HCT116 (cell line): ENCODE measurements at regions not wholly inside any gene's neighbourhood (a gene's known extent, or its start where the extent isn't known, plus 50 kb on each side); places are given as distances from the start of the nearest gene placed in this dataset.

Experiments
- ATAC-seq: fragments of 200-7000 bp; cut with Tn5 transposase; 2 replicates; pipeline ENCODE4 v1.9.1; 2020; ENCODE audit warnings: mild to moderate bottlenecking, moderate library complexity
- BruUV-seq: library from RNA; stranded (reverse); fragments of 400-500 nt; replicated peaks from 2 replicates; lab custom pipeline; 2021; lab: Mats Ljungman, UMichigan
- CTCF ChIA-PET: fragments of 300-600 bp; sonication (Branson Sonifier 250); formaldehyde crosslinking; loops from one replicate; lab custom pipeline; 2021; ENCODE audit warnings: antibody characterized with exemption; lab: Charles Lee
- POLR2A ChIA-PET: fragments of 300-600, 350-600 bp; sonication (Branson Sonifier 250); formaldehyde crosslinking; loops from one replicate; lab custom pipeline; 2021; ENCODE audit warnings: antibody characterized with exemption; lab: Charles Lee
- RAD21 ChIA-PET, 2 experiments: fragments of 300-600 bp; sonication (Branson Sonifier 250); formaldehyde crosslinking; loops; one replicate each; lab custom pipeline; 2023; ENCODE audit warnings: low total read pairs in 2 of 2; ENCODE audit not compliant: uncharacterized antibody in 2 of 2, unreplicated experiment in 2 of 2, low non-redundant PET in 1 of 2; lab: Charles Lee
- DNase-seq: peaks from one replicate; pipeline ENCODE4 v3.0.0-alpha.2; 2010; ENCODE audit warnings: low read depth, low spot score
- H2AFZ ChIP-seq: fragments of 200-600 bp; shearing (Covaris generic), sonication (generic); 2 replicates; pipeline ENCODE4 v1.6.1; 2017; ENCODE audit warnings: low read depth, mixed run types, mixed read lengths, antibody characterized with exemption, low read length; ENCODE audit not compliant: poor library complexity, severe bottlenecking
- H3K27ac ChIP-seq: 2 replicates; pipeline ENCODE4 v1.5.1; 2012; ENCODE audit warnings: low read depth, low read length
- H3K27me3 ChIP-seq: fragments of 200-600 bp; sonication (generic); 2 replicates; pipeline ENCODE4 v1.6.1; 2016; ENCODE audit warnings: mixed run types, low read length, mixed read lengths; ENCODE audit not compliant: insufficient read depth
- H3K36me3 ChIP-seq, 2 experiments: fragments of 200-500 bp in 1 of 2; fragments of 200-600 bp in 1 of 2; sonication (Bioruptor generic) in 1 of 2; sonication (generic) in 1 of 2; 2 replicates each; pipeline versions ENCODE4 v1.5.1 to v1.6.1; 2014 to 2016; ENCODE audit warnings: low read length in 2 of 2, inconsistent platforms in 1 of 2, mixed read lengths in 1 of 2, mixed run types in 1 of 2; ENCODE audit not compliant: insufficient read depth in 2 of 2, control insufficient read depth in 1 of 2
- H3K4me1 ChIP-seq, 2 experiments: fragments of 200-600 bp in 1 of 2; sonication (generic) in 1 of 2; 2 replicates each; pipeline versions ENCODE4 v1.5.1 to v1.6.1; 2012 to 2017; ENCODE audit warnings: low read length in 2 of 2, inconsistent platforms in 1 of 2, mild to moderate bottlenecking in 1 of 2, mixed read lengths in 1 of 2, mixed run types in 1 of 2, moderate library complexity in 1 of 2; ENCODE audit not compliant: insufficient read depth in 2 of 2, control insufficient read depth in 1 of 2
- H3K4me2 ChIP-seq: fragments of 200-600 bp; sonication (generic); 2 replicates; pipeline ENCODE4 v1.6.1; 2017; ENCODE audit warnings: mixed run types, low read length, mixed read lengths
- H3K4me3 ChIP-seq, 2 experiments: fragments of 200-600 bp in 1 of 2; sonication (generic) in 1 of 2; replicated peaks in 1 of 2; 2 replicates each; pipeline ENCODE4 v1.5.1; 2011 to 2016; ENCODE audit warnings: low read length in 2 of 2, control low read depth in 1 of 2, low read depth in 1 of 2, mild to moderate bottlenecking in 1 of 2, mixed read lengths in 1 of 2, mixed run types in 1 of 2
- H3K79me2 ChIP-seq: fragments of 200-600 bp; sonication (generic); 2 replicates; pipeline ENCODE4 v1.6.1; 2017; ENCODE audit warnings: mild to moderate bottlenecking, mixed run types, low read length, moderate library complexity, mixed read lengths; ENCODE audit not compliant: insufficient read depth
- H3K9ac ChIP-seq: fragments of 200-600 bp; sonication (generic); 2 replicates; pipeline ENCODE4 v1.6.1; 2016; ENCODE audit warnings: low read length, mixed read lengths
- H3K9me2 ChIP-seq: fragments of 200-600 bp; sonication (generic), shearing (Covaris generic); 2 replicates; pipeline ENCODE4 v1.6.1; 2017; ENCODE audit warnings: mixed run types, mild to moderate bottlenecking, moderate library complexity; ENCODE audit not compliant: insufficient read depth
- H3K9me3 ChIP-seq, 2 experiments: fragments of 200-500 bp in 1 of 2; fragments of 200-600 bp in 1 of 2; sonication (Bioruptor generic) in 1 of 2; sonication (generic) in 1 of 2; 2 replicates each; pipeline ENCODE4 v1.6.1; 2014 to 2017; ENCODE audit warnings: low read length in 2 of 2, mixed read lengths in 2 of 2, inconsistent platforms in 1 of 2, low read depth in 1 of 2, mild to moderate bottlenecking in 1 of 2, mixed run types in 1 of 2, moderate library complexity in 1 of 2; ENCODE audit not compliant: control insufficient read depth in 1 of 2, insufficient read depth in 1 of 2
- H4K20me1 ChIP-seq: fragments of 200-600 bp; sonication (generic), shearing (Covaris generic); 2 replicates; pipeline ENCODE4 v1.6.1; 2017; ENCODE audit warnings: mixed run types, mild to moderate bottlenecking, moderate library complexity; ENCODE audit not compliant: insufficient read depth
- ATF3 ChIP-seq: IDR thresholded peaks from 2 replicates; pipeline ENCODE4 v1.6.1; 2012
- CBX3 ChIP-seq: IDR thresholded peaks from 2 replicates; pipeline ENCODE4 v1.6.1; 2012; ENCODE audit warnings: low read depth
- CEBPB ChIP-seq: IDR thresholded peaks from 2 replicates; pipeline ENCODE4 v1.6.1; 2012; ENCODE audit warnings: low read depth
- CTCF ChIP-seq, 3 experiments: fragments of 200-600 bp in 1 of 3; sonication (generic) in 1 of 3; IDR thresholded peaks in 2 of 3; conservative IDR thresholded peaks in 1 of 3; 2 replicates each; pipeline ENCODE4 v1.5.1; 2012 to 2017; ENCODE audit warnings: low read depth in 2 of 3, low read length in 2 of 3, antibody characterized with exemption in 1 of 3, borderline replicate concordance in 1 of 3, control low read depth in 1 of 3, mild to moderate bottlenecking in 1 of 3, mixed read lengths in 1 of 3, mixed run types in 1 of 3, moderate library complexity in 1 of 3; ENCODE audit not compliant: insufficient read depth in 1 of 3
- EGR1 ChIP-seq: IDR thresholded peaks from 2 replicates; pipeline ENCODE4 v1.6.1; 2012; ENCODE audit warnings: low read depth
- ELF1 ChIP-seq: IDR thresholded peaks from 2 replicates; pipeline ENCODE4 v1.6.1; 2012; ENCODE audit warnings: low read depth, borderline replicate concordance
- EZH2 ChIP-seq: fragments of 200-600 bp; sonication (generic); IDR thresholded peaks from 2 replicates; pipeline ENCODE4 v1.6.1; 2017; ENCODE audit warnings: antibody characterized with exemption, mixed run types
- EZH2phosphoT487 ChIP-seq: fragments of 200-600 bp; IDR thresholded peaks from 2 replicates; pipeline ENCODE4 v1.6.1; 2018; ENCODE audit warnings: antibody characterized with exemption, borderline replicate concordance
- FOSL1 ChIP-seq: IDR thresholded peaks from 2 replicates; pipeline ENCODE4 v1.6.1; 2012; ENCODE audit warnings: low read depth
- POLR2A ChIP-seq: IDR thresholded peaks from 2 replicates; pipeline ENCODE4 v1.7.0; 2011; ENCODE audit warnings: borderline replicate concordance; ENCODE audit not compliant: insufficient read depth, insufficient read length; ENCODE audit errors: extremely low read depth
- REST ChIP-seq: IDR thresholded peaks from 2 replicates; pipeline ENCODE4 v1.6.1; 2012; ENCODE audit warnings: low read depth
- SIN3A ChIP-seq: IDR thresholded peaks from 2 replicates; pipeline ENCODE4 v1.6.1; 2012; ENCODE audit warnings: low read depth
- SP1 ChIP-seq: IDR thresholded peaks from 2 replicates; pipeline ENCODE4 v1.6.1; 2012; ENCODE audit warnings: low read depth
- SRF ChIP-seq: IDR thresholded peaks from 2 replicates; pipeline ENCODE4 v1.6.1; 2012; ENCODE audit warnings: low read depth
- YY1 ChIP-seq: IDR thresholded peaks from 2 replicates; pipeline ENCODE4 v1.6.1; 2011; ENCODE audit warnings: low read length, low read depth, moderate library complexity, mild to moderate bottlenecking; ENCODE audit not compliant: insufficient replicate concordance; ENCODE audit errors: extremely low read depth
- ZFX ChIP-seq: fragments of 450-650 bp; IDR thresholded peaks from 2 replicates; pipeline ENCODE4 v1.6.1; 2017
- intact Hi-C: fragments of 100-400 bp; cut with micrococcal nuclease; formaldehyde crosslinking; loops from 2 replicates; pipeline ENCODE4 v1.10.0; 2022
- TF ChIP-seq, protein P1 (sequence below): IDR thresholded peaks from 2 replicates; pipeline ENCODE4 v1.6.1; 2012

- Histone ChIP-seq H3K27ac (no peak overlapping the region), H3K27me3 (no peaks in the 10 kb centered on the region), H3K4me3 (no peak overlapping the region), H3K9ac (no peak overlapping the region), H3K79me2 (no peaks in the 10 kb centered on the region), H4K20me1 (no peaks in the 10 kb centered on the region), H3K4me1 (no peaks in the 10 kb centered on the region), H3K36me3 (no peaks in the 10 kb centered on the region), H3K9me3 (peaks cover 8 to 25% of the 10 kb centered on the region in 2 experiments; a peak in 2 of 4 replicates), H3K9me2 (no peaks in the 10 kb centered on the region), H2AFZ (no peak overlapping the region), H3K4me2 (no peak overlapping the region)
- RAD21 ChIA-PET, result no interaction called here
- POLR2A ChIA-PET, result no interaction called here
- BruUV-seq, result no TSS peak
- CTCF ChIA-PET, result no interaction called here
- TF ChIP-seq FOSL1 (no peak), ELF1 (no peak), SP1 (no peak), ATF3 (no peak), SRF (no peak), YY1 (no peak), POLR2A (no peak), CTCF (IDR thresholded peaks at IDR 0.05 in 2 of 3, conservative IDR thresholded peaks at IDR 0.05 in 1 of 3; ENCODE audit: borderline replicate concordance in 1 of 3, insufficient read depth in 1 of 3, low read depth in 2 of 3, low read length in 2 of 3) (no peak), EZH2 (no peak), EZH2phosphoT487 (no peak), SIN3A (no peak), EGR1 (no peak), CBX3 (no peak), CEBPB (no peak), ZFX (no peak), REST (no peak)
- TF ChIP-seq, protein P1, sequence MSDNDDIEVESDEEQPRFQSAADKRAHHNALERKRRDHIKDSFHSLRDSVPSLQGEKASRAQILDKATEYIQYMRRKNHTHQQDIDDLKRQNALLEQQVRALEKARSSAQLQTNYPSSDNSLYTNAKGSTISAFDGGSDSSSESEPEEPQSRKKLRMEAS, result no peak
- ATAC-seq (no peak), DNase-seq (no peak)
- intact Hi-C loops, result no loop called here
Measured at GRCh38 chr20:55919956-55920355, 85.4 kb downstream of the CBLN4 start.
